AG09309 (cell line): ENCODE measurements at regions not wholly inside any gene's neighbourhood (a gene's known extent, or its start where the extent isn't known, plus 50 kb on each side); places are given as distances from the start of the nearest gene placed in this dataset.

Source experiments
- DNase-seq: peaks from one replicate; pipeline ENCODE4 v3.0.0-alpha.2; 2010; ENCODE audit warnings: low read depth
- H3K4me3 ChIP-seq: 2 replicates; pipeline ENCODE4 v1.5.1; 2011; ENCODE audit warnings: mild to moderate bottlenecking, low read depth, low read length, moderate library complexity; ENCODE audit not compliant: control insufficient read depth
- TF ChIP-seq, protein P1 (sequence below): IDR thresholded peaks from 2 replicates; pipeline ENCODE4 v1.5.1; 2011; ENCODE audit warnings: mild to moderate bottlenecking, low read depth, low read length, inconsistent platforms; ENCODE audit not compliant: insufficient read depth, control insufficient read depth; ENCODE audit errors: missing control alignments

DNA sequence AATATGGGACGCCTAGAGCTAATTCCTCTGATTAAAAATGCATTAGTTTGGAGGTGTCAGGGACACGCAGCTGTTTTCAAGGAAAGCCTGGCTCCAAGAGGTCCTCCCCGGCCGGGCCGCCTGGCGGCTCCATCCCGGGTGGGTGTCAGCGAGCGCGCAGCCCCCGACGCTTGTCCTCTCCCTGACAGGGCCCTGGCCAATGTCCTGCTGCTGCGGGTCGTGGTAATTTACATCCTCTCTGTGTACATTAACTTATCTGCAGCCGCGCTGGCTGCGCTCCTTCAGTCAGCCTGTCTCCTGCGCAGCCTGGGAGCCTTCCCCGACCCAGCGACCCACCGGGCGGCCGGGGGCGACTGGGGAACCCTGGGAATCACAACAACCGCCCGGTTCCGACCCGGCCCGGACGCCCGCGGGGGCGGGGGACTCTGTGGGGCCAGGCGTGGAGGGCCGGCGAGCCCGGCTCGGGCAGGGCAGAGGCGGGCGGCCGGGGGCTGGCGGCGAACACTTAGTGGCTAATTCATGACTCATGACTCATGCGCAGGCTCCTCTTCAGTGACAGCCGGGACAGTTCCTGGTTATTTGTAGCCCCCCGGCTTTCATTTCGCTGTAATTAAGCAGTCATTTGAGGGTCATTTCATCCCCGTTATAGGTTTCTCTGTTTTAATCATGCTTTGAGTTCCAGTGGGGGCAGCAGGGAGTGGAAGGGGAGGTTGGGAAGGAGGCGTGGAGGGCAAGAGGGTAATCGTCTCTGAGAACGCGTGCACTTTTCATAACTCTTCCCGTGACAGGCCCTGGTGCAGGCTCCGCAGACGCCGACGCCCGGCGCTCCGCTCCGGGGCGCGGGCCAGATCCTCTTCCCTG lies 141.9 kb upstream of the CTAGE1 start:
- TF ChIP-seq, protein P1, sequence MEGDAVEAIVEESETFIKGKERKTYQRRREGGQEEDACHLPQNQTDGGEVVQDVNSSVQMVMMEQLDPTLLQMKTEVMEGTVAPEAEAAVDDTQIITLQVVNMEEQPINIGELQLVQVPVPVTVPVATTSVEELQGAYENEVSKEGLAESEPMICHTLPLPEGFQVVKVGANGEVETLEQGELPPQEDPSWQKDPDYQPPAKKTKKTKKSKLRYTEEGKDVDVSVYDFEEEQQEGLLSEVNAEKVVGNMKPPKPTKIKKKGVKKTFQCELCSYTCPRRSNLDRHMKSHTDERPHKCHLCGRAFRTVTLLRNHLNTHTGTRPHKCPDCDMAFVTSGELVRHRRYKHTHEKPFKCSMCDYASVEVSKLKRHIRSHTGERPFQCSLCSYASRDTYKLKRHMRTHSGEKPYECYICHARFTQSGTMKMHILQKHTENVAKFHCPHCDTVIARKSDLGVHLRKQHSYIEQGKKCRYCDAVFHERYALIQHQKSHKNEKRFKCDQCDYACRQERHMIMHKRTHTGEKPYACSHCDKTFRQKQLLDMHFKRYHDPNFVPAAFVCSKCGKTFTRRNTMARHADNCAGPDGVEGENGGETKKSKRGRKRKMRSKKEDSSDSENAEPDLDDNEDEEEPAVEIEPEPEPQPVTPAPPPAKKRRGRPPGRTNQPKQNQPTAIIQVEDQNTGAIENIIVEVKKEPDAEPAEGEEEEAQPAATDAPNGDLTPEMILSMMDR, result peak; percentile 41
- H3K4me3 ChIP-seq, result peak overlapping the region; percentile 42
- no peak for DNase-seq

DNA sequence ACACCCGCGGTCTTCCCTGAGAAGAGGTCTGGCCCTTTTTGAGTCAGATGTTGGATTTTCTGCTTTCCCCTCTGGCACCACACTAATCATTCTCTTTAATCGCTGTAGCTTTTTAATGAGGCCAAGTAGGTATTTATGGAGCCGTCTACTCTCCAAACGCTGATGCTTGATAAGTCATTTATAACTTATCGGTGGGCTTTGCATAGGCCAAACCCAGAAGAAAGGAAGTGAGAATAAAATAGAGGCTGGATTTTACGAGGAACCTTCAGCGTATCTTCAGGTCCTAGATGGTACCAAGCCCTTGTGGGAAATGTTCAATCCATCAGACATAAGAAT lies 142.5 kb upstream of the CTAGE1 start:
- DNase-seq, result no peak
- peak overlapping the region; percentile 42 for H3K4me3 ChIP-seq
- TF ChIP-seq, protein P1, result no peak

DNA sequence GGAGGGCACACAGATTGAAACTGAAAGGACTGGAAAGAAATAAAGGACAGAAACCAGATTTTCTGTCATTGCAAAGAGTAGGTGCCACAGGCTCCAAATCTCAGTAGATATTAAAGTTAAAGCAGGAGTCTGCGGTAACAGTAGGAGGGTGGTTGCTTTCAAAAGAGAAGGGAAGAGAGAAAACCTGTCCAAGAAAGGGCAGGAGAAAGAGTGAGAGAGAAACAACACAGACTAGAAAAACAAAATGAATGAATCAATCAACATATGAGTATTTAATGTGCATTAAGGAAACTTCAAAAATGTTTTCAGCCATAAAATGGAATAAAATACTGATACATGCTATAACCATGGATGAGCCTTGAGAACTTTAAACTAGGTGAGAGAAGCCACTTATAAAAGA lies 143.1 kb upstream of the CTAGE1 start:
- H3K4me3 ChIP-seq, result no peak overlapping the region
- no peak for DNase-seq
- TF ChIP-seq, protein P1, result no peak

DNA sequence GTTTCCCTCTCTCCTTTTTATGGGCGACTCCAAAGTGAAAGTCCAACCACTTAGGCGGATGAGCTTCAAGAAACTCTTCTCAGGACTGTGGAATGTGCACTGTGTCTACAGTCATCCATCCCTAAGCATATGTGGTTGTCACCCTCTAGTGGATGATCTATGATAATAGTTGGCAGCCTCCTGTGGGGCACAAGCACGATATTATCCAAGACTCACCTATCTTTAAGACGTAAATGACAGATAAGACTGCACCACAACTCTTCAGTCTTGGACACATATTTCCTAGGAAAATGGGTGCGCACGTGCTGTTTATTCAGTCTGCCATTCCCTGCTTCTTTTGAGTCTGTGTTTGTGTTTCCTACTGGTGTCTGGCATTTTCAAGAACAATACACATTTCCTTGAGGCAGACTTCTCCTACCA lies 145.5 kb upstream of the CTAGE1 start:
- H3K4me3 ChIP-seq, result no peak overlapping the region
- TF ChIP-seq, protein P1, result peak; percentile 77
- DNase-seq, result peak; percentile 81

DNA sequence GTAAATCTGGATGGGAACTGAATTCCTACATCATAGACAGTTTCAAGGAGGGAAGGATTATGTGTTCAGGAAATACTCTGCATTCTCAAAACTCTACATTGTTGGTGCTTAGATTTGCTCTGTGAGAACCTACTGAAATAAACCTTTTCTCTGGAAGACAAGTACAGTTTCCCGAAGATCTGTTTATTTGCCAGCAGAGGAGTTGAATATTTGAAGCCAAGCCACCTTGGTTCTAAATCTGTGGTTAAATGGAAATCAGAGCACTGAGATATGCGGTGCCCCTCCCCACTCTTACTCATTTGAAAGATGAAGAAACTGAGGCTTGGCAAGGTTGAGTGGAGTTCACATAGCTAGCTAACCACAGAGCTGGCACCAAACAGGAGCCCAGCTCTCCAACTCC lies 146.3 kb upstream of the CTAGE1 start:
- DNase-seq, result peak; percentile 74
- TF ChIP-seq, protein P1, result no peak
- H3K4me3 ChIP-seq, result no peak overlapping the region

DNA sequence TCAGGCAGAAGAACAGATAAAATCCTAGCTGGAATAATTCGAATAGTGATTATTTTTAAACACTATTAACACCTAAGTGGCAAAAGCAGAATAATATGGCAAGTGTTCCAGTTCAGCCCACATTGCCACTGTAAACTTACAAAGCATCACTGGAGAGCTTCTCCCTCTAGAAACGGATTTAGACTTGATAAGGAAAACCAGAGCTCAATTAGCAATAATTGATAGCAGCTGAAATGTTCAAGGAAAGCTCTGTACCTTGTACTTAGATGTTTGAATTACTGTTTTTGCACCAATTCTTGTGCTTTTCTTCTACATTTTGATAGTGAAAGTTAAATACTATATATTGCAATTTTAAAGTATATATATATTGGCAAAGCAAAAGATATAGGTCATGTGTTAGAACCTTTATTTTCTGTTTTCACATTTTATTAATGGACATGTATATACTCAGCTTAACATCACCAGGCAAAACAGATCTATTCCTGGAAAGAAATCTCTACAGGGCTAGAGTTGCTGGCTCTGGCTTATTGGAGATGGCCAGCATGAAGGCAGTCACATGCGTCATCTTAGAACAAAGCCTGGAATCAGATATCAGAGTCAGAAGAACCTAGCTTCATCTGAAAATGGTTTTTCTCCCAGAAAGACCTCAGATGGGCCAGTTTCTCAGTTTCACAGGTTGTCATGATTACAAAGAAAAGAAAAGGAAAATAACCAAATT lies 149.1 kb upstream of the CTAGE1 start:
- DNase-seq, result no peak
- TF ChIP-seq, protein P1, result no peak
- no peak overlapping the region for H3K4me3 ChIP-seq
